ENCODE measurements at regions not wholly inside any gene's neighbourhood (a gene's known extent, or its start where the extent isn't known, plus 50 kb on each side); places are given as distances from the start of the nearest gene placed in this dataset.

DNA sequence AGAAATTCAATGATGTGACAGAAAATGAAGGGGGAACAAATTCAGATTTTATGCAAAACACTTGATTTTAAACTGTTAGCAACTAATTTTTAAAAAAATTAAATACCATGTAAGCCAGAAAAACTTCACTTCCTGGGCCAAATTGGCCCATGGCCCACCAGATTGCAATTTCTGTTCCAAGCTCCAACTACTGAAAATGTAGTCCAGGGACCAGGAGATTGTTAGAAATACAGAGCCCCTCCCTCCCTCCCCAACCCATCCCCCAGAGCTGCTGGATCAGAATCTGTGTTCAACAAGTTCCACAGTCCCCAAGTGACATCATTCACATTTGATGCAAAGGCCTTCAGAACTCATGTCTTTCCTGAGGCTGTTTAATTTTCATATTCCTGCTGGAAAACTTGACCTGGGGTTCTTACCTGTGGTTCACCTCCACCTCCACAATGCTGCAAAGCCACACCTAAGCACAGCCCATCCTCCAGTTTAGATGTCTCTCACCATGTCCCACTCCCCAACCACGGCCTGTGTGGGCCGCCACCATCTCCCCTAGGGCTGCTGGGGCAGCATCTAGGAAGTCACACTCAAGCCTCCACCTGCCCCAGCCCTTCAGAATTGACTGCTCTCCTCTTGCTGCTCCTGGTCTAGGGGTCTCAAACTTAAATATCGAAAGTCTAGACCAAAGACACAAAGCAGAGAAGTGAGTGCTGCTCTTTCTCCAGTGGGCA is 482.0 kb downstream of the UQCRFS1 start:
- Histone ChIP-seq H3K9me3 (no peaks in the 10 kb centered on the region), H3K4me3 (no peak overlapping the region), H3K27ac (no peak overlapping the region), H3K27me3 (peaks cover 11 to 47% (median 16%) of the 10 kb centered on the region in 9 donors), H3K4me1 (peaks cover 0 to 5% (median 0%) of the 10 kb centered on the region in 12 donors), H3K36me3 (no peaks in the 10 kb centered on the region)
- no peak for ATAC-seq
- intact Hi-C loops (cut with DNase I), result loop anchor here in 4 of 10 donors (10.0 kb wide), 2 partner anchors 254 to 534 kb away; no protein-coding TSS in a partner anchor
- TF ChIP-seq, protein P1, sequence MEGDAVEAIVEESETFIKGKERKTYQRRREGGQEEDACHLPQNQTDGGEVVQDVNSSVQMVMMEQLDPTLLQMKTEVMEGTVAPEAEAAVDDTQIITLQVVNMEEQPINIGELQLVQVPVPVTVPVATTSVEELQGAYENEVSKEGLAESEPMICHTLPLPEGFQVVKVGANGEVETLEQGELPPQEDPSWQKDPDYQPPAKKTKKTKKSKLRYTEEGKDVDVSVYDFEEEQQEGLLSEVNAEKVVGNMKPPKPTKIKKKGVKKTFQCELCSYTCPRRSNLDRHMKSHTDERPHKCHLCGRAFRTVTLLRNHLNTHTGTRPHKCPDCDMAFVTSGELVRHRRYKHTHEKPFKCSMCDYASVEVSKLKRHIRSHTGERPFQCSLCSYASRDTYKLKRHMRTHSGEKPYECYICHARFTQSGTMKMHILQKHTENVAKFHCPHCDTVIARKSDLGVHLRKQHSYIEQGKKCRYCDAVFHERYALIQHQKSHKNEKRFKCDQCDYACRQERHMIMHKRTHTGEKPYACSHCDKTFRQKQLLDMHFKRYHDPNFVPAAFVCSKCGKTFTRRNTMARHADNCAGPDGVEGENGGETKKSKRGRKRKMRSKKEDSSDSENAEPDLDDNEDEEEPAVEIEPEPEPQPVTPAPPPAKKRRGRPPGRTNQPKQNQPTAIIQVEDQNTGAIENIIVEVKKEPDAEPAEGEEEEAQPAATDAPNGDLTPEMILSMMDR (IDR thresholded peaks at IDR 0.05), result no peak
- no peak for TF ChIP-seq POLR2A (IDR thresholded peaks at IDR 0.05)
- no peak for DNase-seq
- 70 to 88% (median 85%) methylated on average over 3 of the region's 3 CpGs for WGBS, 4 donors

DNA sequence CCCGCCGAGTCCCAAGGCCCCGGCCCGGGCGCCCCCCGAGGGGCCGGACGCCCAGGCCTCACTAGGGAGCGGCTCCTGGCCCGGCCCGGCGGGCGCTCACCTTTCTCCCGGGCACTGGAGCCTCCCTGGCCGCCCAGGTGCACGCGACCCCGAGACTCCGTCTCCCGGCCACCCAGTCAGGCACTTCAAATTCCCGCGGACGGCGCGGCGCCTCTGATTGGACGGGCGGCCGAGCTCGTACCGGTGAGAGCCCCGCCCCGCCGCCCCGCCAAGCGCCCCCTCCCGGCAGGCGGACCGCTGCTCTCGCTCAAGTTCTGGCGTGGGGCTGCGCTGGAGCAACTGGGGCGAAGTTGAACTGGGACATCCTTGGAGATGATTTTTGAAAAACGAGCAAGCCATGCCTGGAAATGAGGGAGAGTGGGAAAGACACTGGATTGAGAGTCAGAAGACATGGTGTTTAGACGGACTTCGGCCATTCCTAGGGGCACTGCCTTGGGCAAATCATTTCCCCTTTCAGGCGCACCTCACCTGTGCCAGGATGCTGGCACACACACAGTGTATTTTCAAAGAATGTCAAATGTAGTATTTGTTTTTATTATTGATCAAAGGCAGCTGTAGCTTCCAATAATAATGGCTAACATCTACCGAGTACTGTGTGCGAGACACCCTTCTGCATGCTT is 485.3 kb downstream of the UQCRFS1 start:
- TF ChIP-seq, protein P1 (IDR thresholded peaks at IDR 0.05), result peak in 5 of 12 donors; percentile 10 to 31 (median 25)
- no peak for TF ChIP-seq POLR2A (IDR thresholded peaks at IDR 0.05)
- intact Hi-C loops (cut with DNase I), result loop anchor here in 1 of 10 donors (10.0 kb wide), 1 partner anchor 753 kb away; no protein-coding TSS in a partner anchor
- H3K9me3 ChIP-seq, result no peaks in the 10 kb centered on the region
- H3K4me3 ChIP-seq, result peak overlapping the region in 6 of 12 donors; percentile 5 to 34 (median 11)
- H3K36me3 ChIP-seq, result no peaks in the 10 kb centered on the region
- ATAC-seq (peak in 1 of 4 donors; percentile 46), DNase-seq (peak in 2 of 5 donors; percentile 28 to 58)
- H3K4me1 ChIP-seq, result peaks cover 0 to 5% (median 0%) of the 10 kb centered on the region in 12 donors
- peaks cover 11 to 48% (median 16%) of the 10 kb centered on the region in 9 donors for H3K27me3 ChIP-seq
- 10 to 53% (median 26%) methylated on average over 37 to 49 of the region's 49 CpGs for WGBS, 4 donors
- no peak overlapping the region for H3K27ac ChIP-seq

DNA sequence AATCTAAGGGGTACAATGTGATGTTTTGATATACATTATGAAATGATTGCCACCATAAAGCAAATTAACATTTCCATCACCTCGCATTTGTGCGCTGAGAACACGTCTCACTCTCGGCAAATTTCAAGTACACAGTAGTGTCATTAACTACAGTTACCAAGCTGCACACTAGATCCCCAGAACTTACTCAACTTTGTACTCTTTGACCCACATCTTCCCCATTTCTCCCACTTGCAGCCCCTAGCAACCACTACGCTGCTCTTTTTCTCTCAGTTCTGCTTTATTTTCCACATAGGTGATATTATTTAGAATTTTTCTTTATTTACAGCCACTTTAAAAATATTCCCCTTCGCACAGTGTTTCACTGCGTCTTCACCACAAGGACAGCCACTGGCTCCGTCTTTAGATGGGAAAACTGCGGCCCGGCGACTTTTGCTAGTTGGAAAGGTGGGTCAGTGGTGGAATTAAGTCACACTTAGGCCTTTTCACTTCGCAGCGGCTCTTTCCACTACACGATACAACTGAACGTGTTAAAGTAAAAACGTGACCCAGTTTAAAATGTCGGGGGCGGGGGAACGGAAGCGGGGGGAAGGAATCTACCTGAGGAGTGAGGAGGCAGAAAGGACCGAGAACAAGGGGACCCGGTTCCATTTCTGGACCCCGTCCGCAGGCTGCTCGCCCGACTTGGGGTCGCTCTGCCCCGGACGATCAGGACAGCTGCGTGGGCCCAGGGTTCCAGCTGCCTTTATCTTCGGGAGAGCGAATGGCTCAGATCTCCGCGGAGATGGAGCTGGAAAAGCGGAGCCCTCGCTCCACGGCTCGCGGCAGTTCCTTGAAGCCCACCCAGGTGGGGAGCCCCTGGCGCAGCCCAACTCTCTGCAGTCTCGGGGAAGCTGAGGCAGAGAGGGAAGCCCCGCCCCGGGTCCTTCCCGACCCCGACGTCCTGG is 486.1 kb downstream of the UQCRFS1 start:
- 19 to 69% (median 50%) methylated on average over 39 to 46 of the region's 46 CpGs for WGBS, 4 donors
- Histone ChIP-seq H3K27me3 (peaks cover 11 to 48% (median 16%) of the 10 kb centered on the region in 9 donors), H3K4me3 (peak overlapping the region in 6 of 12 donors; percentile 5 to 34 (median 11)), H3K36me3 (no peaks in the 10 kb centered on the region), H3K4me1 (peaks cover 0 to 5% (median 0%) of the 10 kb centered on the region in 12 donors), H3K9me3 (no peaks in the 10 kb centered on the region), H3K27ac (no peak overlapping the region)
- intact Hi-C loops (cut with DNase I), result loop anchor here in 1 of 10 donors (10.0 kb wide), 1 partner anchor 752 kb away; no protein-coding TSS in a partner anchor
- peak in 1 of 5 donors; percentile 42 for DNase-seq
- ATAC-seq, result no peak
- no peak for TF ChIP-seq POLR2A (IDR thresholded peaks at IDR 0.05)
- TF ChIP-seq, protein P1 (IDR thresholded peaks at IDR 0.05), result no peak

All from heart left ventricle (tissue), 16 donors.